ENCODE measurements at regions not wholly inside any gene's neighbourhood (a gene's known extent, or its start where the extent isn't known, plus 50 kb on each side); places are given as distances from the start of the nearest gene placed in this dataset.

- Mint-ChIP-seq H3K36me3 (ENCODE audit: unreplicated experiment) (no peaks in the 10 kb centered on the region), H3K4me3 (ENCODE audit: unreplicated experiment) (no peak overlapping the region), H3K9me3 (ENCODE audit: unreplicated experiment) (peaks cover 4% of the 10 kb centered on the region), H3K4me1 (ENCODE audit: unreplicated experiment) (no peaks in the 10 kb centered on the region), H3K27ac (ENCODE audit: unreplicated experiment) (no peak overlapping the region), H3K27me3 (ENCODE audit: unreplicated experiment) (no peaks in the 10 kb centered on the region)
- no peak for DNase-seq (ENCODE audit: extremely low spot score, unreplicated experiment)
- TF ChIP-seq CTCF (IDR thresholded peaks at IDR 0.05) = no peak
Measured at GRCh38 chr12:97118796-97119375, 211.8 kb downstream of the NEDD1 start.

- DNase-seq (ENCODE audit: extremely low spot score, unreplicated experiment) = no peak
- H3K27me3 Mint-ChIP-seq (ENCODE audit: unreplicated experiment) = no peaks in the 10 kb centered on the region
- no peak overlapping the region for H3K27ac Mint-ChIP-seq (ENCODE audit: unreplicated experiment)
- no peaks in the 10 kb centered on the region for H3K36me3 Mint-ChIP-seq (ENCODE audit: unreplicated experiment)
- no peak overlapping the region for H3K4me3 Mint-ChIP-seq (ENCODE audit: unreplicated experiment)
- H3K9me3 Mint-ChIP-seq (ENCODE audit: unreplicated experiment) = no peaks in the 10 kb centered on the region
- H3K4me1 Mint-ChIP-seq (ENCODE audit: unreplicated experiment) = no peaks in the 10 kb centered on the region
- no peak for TF ChIP-seq CTCF (IDR thresholded peaks at IDR 0.05)
Measured at GRCh38 chr12:97127061-97127460, 220.0 kb downstream of the NEDD1 start.

- H3K27me3 Mint-ChIP-seq (ENCODE audit: unreplicated experiment) = no peaks in the 10 kb centered on the region
- H3K4me1 Mint-ChIP-seq (ENCODE audit: unreplicated experiment) = no peaks in the 10 kb centered on the region
- no peak for DNase-seq (ENCODE audit: extremely low spot score, unreplicated experiment)
- no peak for TF ChIP-seq CTCF (IDR thresholded peaks at IDR 0.05)
- no peak overlapping the region for H3K4me3 Mint-ChIP-seq (ENCODE audit: unreplicated experiment)
- no peaks in the 10 kb centered on the region for H3K36me3 Mint-ChIP-seq (ENCODE audit: unreplicated experiment)
- H3K27ac Mint-ChIP-seq (ENCODE audit: unreplicated experiment) = no peak overlapping the region
- H3K9me3 Mint-ChIP-seq (ENCODE audit: unreplicated experiment) = no peaks in the 10 kb centered on the region
Measured at GRCh38 chr12:97131220-97131981, 224.3 kb downstream of the NEDD1 start.

GRCh38 chr12:97132270-97132669 lies 225.2 kb downstream of the NEDD1 start:
- Mint-ChIP-seq H3K27me3 (ENCODE audit: unreplicated experiment) (no peaks in the 10 kb centered on the region), H3K36me3 (ENCODE audit: unreplicated experiment) (no peaks in the 10 kb centered on the region), H3K4me1 (ENCODE audit: unreplicated experiment) (no peaks in the 10 kb centered on the region), H3K27ac (ENCODE audit: unreplicated experiment) (no peak overlapping the region), H3K4me3 (ENCODE audit: unreplicated experiment) (no peak overlapping the region), H3K9me3 (ENCODE audit: unreplicated experiment) (no peaks in the 10 kb centered on the region)
- no peak for TF ChIP-seq CTCF (IDR thresholded peaks at IDR 0.05)
- no peak for DNase-seq (ENCODE audit: extremely low spot score, unreplicated experiment)

GRCh38 chr12:97134495-97134894 lies 227.4 kb downstream of the NEDD1 start:
- H3K36me3 Mint-ChIP-seq (ENCODE audit: unreplicated experiment) = no peaks in the 10 kb centered on the region
- no peak overlapping the region for H3K27ac Mint-ChIP-seq (ENCODE audit: unreplicated experiment)
- no peaks in the 10 kb centered on the region for H3K27me3 Mint-ChIP-seq (ENCODE audit: unreplicated experiment)
- no peaks in the 10 kb centered on the region for H3K9me3 Mint-ChIP-seq (ENCODE audit: unreplicated experiment)
- DNase-seq (ENCODE audit: extremely low spot score, unreplicated experiment) = no peak
- no peak overlapping the region for H3K4me3 Mint-ChIP-seq (ENCODE audit: unreplicated experiment)
- TF ChIP-seq CTCF (IDR thresholded peaks at IDR 0.05) = no peak
- H3K4me1 Mint-ChIP-seq (ENCODE audit: unreplicated experiment) = no peaks in the 10 kb centered on the region
